Kidney tubule cell (primary cell): ENCODE measurements at regions not wholly inside any gene's neighbourhood (a gene's known extent, or its start where the extent isn't known, plus 50 kb on each side); places are given as distances from the start of the nearest gene placed in this dataset.

ENCODE experiments used
- DNase-seq: peaks from one replicate; pipeline ENCODE4 v3.0.0-alpha.2; 2018; ENCODE audit warnings: low spot score

- no peak for DNase-seq
Observed at GRCh38 chr1:61627365-61627764, 97.6 kb downstream of the TM2D1 start.

- no peak for DNase-seq
Observed at GRCh38 chr1:61626816-61627215, 98.1 kb downstream of the TM2D1 start.

- no peak for DNase-seq
Observed at GRCh38 chr1:61623852-61624251, 101.1 kb downstream of the TM2D1 start.

- DNase-seq: no peak
Observed at GRCh38 chr1:61620536-61620935, 104.4 kb downstream of the TM2D1 start.

GRCh38 chr1:61618755-61619154 lies 106.2 kb downstream of the TM2D1 start:
- no peak for DNase-seq

- no peak for DNase-seq
Observed at GRCh38 chr1:61618193-61618592, 106.7 kb downstream of the TM2D1 start.

- DNase-seq: no peak
Observed at GRCh38 chr1:61616830-61617229, 108.1 kb downstream of the TM2D1 start.

- no peak for DNase-seq
Observed at GRCh38 chr1:61612602-61613001, 112.3 kb downstream of the TM2D1 start.

GRCh38 chr1:61609040-61609439 lies 115.9 kb downstream of the TM2D1 start:
- DNase-seq: no peak

- no peak for DNase-seq
Observed at GRCh38 chr1:61607448-61607847, 117.5 kb downstream of the TM2D1 start.

GRCh38 chr1:61606448-61607312 lies 118.3 kb downstream of the TM2D1 start:
- DNase-seq: peak; percentile 23

- peak; percentile 48 for DNase-seq
Observed at GRCh38 chr1:61605607-61606321, 119.2 kb downstream of the TM2D1 start.

GRCh38 chr1:61604684-61605083 lies 120.3 kb downstream of the TM2D1 start:
- no peak for DNase-seq

- no peak for DNase-seq
Observed at GRCh38 chr1:61604261-61604660, 120.7 kb downstream of the TM2D1 start.

- DNase-seq: no peak
Observed at GRCh38 chr1:61602663-61603062, 122.3 kb downstream of the TM2D1 start.

GRCh38 chr1:61597601-61598000 lies 127.3 kb downstream of the TM2D1 start:
- DNase-seq: no peak

- no peak for DNase-seq
Observed at GRCh38 chr1:61593331-61593730, 131.6 kb downstream of the TM2D1 start.

GRCh38 chr1:61591351-61591750 lies 133.6 kb downstream of the TM2D1 start:
- DNase-seq: no peak

GRCh38 chr1:61588736-61589672 lies 135.9 kb downstream of the TM2D1 start:
- peak; percentile 69 for DNase-seq

- DNase-seq: peak; percentile 66
Observed at GRCh38 chr1:61585714-61586113, 139.2 kb downstream of the TM2D1 start.

GRCh38 chr1:61583703-61584102 lies 141.2 kb downstream of the TM2D1 start:
- peak; percentile 11 for DNase-seq

- DNase-seq: no peak
Observed at GRCh38 chr1:61581251-61581650, 143.7 kb downstream of the TM2D1 start.
